Erythroblast (primary cell): ENCODE measurements at regions not wholly inside any gene's neighbourhood (a gene's known extent, or its start where the extent isn't known, plus 50 kb on each side); places are given as distances from the start of the nearest gene placed in this dataset.

Experiments
- GATA1 ChIP-seq: IDR thresholded peaks from 2 replicates; pipeline ENCODE4 v1.6.1; 2011; ENCODE audit warnings: low read depth, mild to moderate bottlenecking, control low read depth, low read length, moderate library complexity
- POLR2A ChIP-seq: IDR thresholded peaks from 2 replicates; pipeline ENCODE4 v1.6.1; 2011; ENCODE audit warnings: mild to moderate bottlenecking, low read length

DNA sequence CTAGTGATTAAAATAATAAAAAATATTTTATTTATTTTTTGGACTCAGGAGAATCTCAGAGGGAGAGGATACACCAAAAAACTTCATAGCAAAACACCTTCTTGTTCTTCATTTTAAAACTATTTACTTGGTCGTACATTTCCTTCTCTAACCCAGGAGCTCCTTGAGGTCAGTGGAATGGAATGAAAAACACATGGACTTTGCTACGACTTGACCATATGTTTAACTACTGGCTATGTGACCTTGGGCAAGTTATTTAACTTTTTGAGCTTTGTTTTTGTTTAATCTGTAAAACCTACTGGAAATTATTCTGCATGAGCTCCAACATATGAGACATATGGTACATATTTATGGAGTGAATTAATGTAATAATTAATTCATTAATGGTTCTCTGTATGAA is 1005.5 kb upstream of the CITED2 start:
- TF ChIP-seq POLR2A (no peak), GATA1 (no peak)
